GM04504 (cell line): ENCODE measurements at regions not wholly inside any gene's neighbourhood (a gene's known extent, or its start where the extent isn't known, plus 50 kb on each side); places are given as distances from the start of the nearest gene placed in this dataset.
"Not testable (repeated sequence)": the region's sequence is repeated elsewhere in the genome, so short reads cannot be mapped to it uniquely, and the experiment has no call there.

Experiments
- DNase-seq: peaks from one replicate; pipeline ENCODE4 v3.0.0-alpha.2; 2012; ENCODE audit warnings: low read depth

DNA sequence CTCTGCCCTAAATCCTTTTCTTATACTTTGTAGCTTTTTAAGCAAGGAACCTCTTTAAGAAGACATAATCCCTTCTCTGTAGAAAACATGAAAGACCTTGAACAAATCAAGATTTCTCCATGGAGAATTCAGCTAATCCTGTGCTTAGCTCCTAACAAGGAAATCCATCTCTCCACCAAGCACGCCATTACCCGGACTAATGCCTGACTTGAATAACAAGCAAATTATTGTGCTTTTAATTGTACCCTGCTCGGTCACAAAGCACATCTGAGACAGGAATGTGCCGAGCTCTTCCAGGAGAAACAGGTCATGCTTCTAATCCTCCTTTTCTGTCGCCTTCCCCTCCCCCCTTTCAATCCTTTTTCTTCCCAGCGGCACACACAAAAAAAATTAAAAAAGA is 141.3 kb downstream of the PSAT1 start:
- no peak for DNase-seq

DNA sequence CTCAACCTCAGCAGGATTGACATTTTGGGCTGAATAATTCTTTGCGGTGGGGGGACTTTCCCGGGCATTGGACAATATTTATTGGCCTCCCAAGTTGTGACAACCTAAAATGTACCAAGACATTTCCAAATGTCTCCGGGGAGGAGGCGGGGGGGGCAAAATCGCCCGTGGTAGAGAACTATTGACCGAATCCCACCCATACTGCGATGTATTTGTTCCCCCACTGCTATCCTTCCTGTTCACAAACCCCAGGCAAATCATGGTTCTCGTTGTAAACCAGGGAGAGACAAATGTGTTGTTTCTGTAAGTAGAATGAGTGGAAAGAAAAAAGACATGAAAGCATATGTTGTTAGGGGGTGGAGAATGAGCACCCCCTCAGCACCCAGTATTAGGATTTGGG is 141.9 kb downstream of the PSAT1 start:
- DNase-seq = no peak

DNA sequence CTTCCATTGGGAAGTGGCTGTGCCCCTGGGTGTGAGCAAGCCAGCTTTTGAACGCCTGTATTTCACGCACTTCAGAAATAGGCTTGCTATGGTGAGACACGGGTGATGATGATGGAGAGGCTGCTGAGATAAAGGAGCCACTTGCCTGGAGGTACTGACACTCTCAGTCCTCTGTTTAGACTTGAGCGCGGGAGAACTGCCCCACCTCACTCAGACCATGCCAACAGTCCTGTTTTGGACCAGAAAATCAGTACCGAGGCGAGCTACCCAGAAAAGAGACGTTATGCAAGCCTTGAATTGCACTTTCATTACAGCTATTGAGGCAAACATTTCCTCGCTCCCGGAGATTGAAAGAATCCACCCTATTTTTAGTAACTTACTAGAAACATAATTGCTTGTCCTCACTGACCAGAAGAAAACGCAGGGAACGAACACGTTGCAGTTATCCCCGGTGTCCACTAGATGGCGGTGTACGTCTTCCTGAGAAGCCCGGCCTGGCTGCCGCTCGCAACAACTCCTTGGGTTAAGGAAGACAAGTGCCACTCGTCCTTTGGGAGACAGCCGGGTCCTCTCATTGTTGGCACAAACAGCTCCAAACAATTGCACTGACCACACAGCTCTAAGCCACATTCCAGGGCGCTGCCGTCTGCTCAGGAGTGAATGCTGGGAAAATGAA is 142.4 kb downstream of the PSAT1 start:
- DNase-seq = peak; percentile 88

DNA sequence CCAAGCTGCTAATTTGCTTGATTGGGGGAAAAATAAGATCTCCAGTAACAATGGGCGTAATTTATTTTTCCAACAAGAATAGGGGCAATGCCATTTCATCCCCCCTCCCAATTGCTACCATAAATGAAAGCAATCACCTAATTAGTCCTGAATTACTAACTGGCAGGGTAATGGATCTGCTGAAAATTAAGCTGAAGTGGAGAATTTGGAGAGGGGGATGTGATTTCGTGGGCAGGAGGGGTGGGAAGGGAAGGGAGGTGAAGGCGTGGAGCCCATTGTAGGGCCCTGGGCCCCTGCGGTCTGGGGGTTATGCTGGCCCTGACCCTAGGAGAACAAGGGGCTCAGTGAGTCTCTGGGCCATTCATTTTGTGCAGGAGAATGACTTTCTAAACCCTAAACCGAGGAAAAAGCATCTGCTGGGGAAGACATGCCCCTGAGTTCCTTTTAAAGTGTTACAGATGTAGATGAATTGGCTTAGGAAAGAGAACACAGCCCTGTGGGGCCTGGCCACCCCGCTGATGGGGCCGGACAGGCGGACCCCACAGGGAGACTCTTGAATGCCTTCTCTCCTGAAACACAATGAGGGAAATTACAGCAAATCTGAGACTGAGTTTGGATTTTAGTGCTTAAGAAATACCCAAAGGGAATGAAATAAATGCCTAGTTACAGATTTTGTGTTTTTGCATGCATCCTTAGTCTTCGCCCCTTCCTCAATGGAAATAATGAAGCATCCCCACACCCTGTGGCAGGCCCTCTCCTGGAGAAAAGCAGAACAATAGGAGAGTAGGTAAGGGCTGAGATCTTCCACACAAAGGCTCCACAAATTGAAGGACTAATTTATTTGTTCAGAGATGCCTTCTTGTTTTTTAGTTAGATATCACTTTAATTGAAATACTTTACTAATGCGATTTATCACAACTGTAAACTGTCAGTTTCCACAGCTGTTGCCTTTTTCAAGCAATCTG is 143.2 kb downstream of the PSAT1 start:
- no peak for DNase-seq

DNA sequence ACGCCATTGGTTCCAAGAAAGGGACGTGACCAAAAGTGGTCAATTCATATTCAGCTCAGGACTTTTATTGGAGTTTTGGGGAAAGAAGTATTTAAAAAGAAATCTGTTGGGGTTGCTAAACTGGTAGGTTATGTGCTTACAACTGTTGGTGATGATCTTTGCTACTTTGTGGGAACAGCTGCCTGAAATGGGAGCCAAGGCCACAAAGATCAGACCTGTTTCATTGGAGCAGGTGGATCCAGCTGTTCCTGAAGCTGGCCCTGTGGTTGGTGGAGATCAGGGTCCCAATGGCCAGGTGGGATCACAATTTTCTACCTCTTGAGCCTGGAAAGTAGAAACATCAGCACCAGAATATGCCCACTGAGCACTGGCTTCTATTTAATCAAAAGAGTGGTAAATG is 144.5 kb downstream of the PSAT1 start:
- DNase-seq = no peak

DNA sequence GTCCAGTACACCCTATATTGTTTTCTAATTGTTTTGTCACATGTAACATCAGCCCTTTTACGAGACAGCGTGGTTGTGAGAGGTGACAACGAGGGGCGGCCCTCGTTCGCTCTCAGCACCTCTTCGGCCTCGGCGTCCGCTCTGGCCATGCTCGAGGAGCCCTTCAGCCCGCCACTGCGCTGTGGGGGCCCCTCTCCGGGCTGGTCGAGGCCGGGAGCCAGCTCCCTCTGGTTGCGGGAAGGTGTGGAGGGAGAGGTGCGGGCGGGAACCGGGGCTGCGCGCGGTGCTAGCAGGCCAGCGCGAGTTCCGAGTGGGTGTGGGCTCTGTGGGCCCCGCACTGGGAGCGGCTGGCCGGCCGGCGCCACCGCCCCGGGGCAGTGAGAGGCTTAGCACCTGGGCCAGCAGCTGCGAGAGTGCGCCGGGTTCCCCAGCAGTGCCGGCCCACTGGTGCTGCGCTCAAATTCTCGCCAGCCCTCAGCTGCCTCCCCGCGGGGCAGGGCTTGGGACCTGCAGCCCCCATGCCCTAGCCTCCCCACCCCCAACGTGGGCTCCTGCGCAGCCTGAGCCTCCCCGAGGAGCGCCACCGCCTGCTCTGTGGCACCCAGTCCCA is 145.0 kb downstream of the PSAT1 start:
- no peak for DNase-seq

DNA sequence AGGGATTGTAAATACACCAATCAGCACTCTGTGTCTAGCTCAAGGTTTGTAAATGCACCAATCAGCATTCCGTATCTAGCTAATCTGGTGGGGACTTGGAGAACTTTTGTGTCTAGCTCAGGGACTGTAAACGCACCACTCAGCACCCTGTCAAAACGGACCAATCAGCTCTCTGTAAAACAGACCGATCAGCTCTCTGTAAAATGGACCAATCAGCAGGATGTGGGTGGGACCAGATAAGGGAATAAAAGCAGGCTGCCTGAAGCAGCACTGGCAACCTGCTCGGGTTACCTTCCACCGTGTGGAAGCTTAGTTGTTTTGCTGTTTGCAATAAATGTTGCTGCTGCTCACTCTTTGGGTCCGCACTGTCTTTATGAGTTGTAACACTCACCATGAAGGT is 145.7 kb downstream of the PSAT1 start:
- DNase-seq = not testable (repeated sequence)

DNA sequence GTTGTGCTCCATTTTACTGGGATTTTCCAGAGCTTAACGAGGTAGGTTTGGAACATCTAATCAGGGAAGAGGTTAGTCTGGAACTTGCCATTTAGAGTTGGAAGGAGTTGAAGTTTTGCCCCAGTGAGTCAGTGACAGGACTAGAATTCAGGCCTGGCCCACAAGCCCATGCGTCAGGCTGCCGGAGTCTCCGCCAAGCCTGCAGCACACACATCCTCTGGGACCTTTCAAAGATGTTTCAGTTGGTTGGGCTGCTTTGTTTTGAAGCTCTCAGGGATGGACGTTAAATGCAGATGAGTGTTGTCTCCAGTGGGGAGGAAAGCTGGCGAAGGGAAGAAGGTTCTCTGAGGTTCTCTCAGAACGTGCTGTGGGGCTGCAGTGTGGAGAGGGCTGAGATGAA is 147.0 kb downstream of the PSAT1 start:
- DNase-seq = no peak

DNA sequence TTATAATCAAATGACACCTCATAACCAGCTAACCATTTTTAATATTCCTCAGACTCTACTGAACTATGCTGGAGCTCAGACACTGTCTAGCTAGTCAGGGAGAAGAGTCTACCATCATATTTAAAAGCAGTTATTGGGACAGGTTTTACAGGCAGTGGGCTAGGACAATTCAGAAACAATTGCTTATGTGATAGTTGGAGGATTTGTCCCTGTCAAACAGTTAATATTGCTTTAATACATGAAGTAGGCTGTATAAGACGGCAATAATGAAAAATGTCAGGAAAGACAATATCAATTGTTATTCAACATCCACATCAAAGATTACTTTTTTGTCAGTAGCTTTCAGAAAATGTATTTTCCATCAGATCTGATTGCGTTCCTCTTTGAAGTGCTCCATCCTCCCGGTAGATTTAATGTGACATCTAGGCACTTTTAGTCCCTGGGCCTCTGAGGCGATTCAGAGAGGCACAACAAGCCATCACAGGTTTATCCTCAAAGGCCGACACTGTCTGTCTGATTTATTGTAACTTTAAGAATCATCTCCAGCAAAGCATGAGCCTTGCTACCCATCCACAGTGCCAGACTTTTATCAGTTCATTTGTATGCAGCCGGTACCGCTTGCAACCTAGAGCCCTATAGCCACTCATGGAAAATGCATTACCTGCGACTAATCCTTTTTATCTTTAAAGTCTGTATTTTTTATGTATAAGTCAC is 152.2 kb downstream of the PSAT1 start:
- DNase-seq = no peak

DNA sequence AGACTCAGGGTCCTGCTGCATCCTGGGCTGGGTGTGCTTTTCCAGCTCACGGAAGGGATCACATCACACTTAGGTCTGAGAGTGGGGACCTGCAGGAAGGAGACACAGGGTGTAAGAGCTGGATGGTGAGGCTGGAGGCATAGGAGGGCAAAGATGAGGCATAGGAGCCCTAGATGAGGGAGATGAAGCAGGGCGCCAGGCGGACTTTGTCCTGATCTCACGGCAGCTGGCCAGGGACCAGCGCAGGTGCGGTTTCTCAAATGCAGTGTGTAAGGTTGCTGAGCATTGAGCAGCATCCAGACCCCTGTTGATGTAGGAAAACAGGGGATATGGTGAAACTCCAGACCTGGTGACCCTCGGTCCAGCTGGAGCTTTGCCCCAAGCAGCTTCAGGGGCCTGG is 156.5 kb downstream of the PSAT1 start:
- no peak for DNase-seq

DNA sequence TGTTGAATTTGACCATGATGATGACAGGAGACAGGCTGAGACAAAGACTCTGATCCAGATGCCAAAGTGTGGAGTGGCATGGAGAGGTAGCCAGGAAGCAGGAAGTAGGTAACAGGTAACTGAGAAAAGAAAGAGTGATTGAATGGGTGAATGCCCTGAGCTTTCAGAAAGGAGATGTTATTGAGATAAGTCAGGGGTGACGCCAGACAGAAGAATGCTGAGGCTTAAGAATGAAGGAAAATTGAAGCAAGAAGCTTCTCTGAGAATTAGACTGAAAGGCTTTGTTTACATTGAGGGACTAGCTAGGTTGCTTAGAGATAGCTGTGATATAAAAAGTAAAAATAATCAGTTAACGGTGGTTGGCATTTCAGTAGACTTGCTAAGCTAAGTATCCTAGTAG is 165.7 kb downstream of the PSAT1 start:
- no peak for DNase-seq

DNA sequence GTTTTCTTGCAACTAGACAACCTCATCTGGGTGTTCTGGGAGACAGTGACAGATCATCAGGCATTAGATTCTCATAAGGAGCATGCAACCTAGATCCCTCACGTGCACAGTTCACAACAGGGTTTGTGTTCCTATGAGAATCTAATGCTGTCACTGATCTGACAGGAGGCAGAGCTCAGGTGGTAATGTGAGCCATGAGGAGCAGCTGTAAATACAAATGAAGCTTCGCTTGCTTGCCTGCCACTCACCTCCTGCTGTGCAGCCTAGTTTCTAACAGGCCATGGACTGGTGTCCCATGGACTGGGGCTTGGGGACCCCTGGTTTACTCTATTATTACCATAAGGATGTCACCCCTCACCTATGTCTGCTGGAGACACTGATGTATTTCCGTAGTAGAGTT is 166.8 kb downstream of the PSAT1 start:
- DNase-seq = no peak

DNA sequence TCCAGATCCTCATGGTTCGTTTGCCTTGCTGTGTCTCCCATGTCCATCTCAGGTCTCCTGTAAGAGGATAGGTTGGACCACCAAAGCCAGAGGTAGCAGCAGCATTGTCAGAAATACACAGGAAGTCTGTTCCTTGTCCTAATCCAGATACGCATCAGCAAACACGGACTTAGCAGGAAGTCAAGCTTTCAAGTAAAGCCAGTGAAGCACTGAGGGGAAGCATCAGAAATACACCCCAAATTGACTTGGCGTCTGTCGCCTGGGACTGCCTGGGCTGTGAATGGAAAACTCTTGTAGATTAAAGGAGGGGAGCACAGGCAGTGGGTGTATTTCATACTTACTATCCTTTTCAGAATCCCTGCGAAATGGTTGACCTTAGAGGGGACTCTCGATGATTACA is 171.3 kb downstream of the PSAT1 start:
- no peak for DNase-seq

DNA sequence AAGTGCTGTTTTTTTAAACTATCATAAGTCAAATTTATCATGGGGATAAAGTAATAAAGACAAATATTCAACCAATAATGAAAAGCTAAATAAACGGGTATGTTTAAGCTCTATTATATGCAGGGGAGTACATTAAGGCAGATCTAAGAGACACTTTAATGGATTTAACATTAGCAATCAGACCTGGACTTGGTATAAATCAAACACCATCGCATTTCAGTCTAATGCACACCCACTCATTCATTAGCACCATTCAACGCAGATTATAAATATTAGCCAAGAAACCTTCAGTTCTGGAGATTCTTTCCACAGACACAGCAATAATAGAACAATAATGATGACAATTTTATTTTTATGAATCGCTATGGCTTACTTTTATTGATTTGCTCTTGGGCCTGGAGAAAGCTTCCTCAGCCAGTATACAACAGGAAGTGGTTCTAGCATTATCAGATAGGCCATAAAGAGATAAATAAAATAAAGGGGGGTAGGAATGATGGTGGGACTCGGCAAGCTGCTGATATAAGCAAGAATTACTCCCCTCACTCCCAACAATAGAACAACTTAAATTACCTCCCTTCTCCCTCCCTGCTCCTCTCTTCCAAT is 172.2 kb downstream of the PSAT1 start:
- no peak for DNase-seq

DNA sequence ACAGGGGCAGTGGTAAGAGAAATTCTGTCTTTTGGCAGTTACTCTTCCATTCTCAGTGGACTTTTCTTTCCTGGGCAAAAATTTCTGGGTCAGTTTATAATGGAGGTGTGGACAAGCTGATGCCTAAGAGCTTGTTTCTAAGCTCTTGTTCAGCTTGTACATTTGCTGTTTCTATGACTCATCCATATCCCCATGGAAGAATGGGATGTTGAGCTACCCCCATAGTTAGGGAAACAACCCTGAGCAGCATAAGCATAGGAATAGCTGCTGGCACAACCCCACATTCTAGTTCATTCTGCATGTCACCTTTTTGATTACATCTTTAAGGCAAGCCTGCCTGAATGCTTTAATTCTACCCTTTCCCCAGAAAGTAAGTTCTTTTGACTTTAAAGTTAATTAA is 173.3 kb downstream of the PSAT1 start:
- DNase-seq = no peak

DNA sequence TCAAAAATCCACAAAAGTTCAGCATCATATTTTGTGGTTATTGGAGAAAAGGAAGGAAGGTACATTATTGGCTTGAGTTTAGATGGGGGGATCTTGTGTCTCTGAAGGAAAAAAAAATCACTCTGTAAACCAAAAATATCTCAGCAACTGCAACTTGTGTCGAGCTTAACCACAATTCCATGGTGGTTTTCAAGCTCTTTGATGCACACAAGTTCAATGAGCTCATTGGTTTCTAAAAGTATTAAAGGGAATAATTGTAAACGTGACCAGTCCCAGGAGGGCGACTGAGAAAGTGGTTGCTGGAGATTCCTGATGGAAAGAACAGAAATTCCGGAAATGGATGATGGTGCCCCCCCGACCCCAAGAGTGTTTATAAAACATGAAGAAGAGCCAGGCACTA is 173.8 kb downstream of the PSAT1 start:
- no peak for DNase-seq

DNA sequence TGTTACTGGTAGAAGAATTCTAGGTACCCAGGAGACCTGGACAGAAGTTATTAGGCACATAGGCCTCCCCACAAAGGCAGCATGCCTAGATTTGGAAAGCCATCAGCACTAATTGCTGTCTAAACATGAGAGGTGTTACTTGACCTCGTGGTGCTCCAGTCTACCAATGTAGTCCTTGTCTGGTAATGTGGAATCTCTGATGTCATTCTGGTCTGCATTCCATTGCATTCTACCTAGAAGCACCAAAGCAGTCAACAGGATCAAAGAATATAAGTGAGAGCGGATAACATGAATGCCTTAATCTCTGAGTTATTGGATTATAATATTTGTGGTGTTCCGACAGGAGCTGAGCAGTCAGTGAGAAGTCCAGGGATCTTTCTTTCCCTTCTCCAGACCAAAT is 175.2 kb downstream of the PSAT1 start:
- no peak for DNase-seq

DNA sequence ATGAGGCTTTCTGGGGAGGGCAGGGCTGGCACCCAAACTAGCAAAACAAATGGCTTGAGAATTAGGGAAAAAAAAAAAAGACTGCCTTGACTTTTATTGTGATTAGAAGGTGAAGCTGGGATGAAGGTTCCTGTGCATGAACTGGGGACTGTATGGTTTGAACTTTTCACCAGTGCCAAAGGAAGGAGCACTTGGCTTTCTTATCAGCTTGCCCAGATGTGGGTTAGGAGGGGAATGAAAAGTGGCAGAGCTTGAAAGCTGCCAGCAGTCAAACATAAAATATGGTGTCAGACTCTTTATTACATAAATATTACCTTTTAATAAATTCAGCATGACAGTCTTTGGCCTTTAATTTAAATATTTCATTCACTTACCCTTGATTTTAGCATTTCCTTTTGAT is 182.5 kb downstream of the PSAT1 start:
- no peak for DNase-seq

DNA sequence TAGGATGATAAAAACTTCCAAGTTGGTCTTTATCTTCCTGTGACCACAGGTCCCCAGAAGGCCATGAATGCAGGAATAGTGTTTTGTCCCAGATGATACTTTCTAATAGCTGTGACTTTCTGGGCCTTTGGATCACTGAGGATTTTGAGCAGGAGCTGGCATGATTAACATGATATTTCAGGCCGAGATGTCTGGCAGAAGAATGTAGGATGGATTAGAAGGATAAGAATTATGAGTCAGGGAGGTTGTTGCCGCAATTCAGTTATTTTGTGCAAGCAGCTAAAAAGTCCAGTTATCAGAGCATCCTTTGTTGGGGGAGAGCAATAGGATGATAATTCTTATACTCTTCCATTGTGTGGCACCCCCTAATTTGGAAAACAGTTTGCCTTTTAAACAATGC is 189.7 kb downstream of the PSAT1 start:
- no peak for DNase-seq

DNA sequence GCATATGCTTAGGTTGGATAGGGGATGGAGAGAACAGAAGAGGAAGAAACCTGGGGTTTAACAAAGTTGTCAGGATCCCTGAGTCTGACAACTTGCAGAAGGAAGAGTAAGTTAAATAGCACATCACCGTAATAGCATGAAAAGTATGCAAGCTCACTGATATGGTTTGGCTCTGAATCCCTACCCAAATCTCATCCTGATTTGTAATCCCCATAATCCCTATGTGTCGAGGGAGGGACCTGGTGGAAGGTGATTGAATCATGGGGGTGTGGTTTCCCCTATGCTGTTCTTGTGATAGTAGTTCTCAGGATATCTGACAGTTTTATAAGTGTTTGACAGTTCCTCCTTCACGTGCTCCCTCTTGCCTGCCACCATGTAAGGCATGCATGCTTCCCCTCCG is 193.3 kb downstream of the PSAT1 start:
- no peak for DNase-seq

DNA sequence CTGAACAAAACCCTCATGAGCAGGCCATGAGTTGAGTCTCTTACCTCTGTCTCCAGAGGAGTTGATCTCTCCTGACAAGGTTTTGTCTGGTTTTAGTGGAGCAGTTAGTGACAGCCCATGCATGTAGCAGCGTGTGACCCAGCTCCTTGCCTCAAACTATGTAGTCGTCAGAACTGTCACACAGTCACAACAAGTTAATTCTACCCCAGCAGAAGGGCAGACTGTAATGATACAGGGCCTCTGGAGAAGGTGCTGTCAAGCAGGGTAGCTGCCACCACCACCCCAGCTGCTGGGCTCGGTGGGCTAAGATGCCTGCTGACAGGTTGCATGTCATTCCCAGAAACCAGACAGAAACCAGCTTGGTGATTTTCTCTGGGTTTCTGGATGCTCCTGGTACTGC is 194.5 kb downstream of the PSAT1 start:
- no peak for DNase-seq

DNA sequence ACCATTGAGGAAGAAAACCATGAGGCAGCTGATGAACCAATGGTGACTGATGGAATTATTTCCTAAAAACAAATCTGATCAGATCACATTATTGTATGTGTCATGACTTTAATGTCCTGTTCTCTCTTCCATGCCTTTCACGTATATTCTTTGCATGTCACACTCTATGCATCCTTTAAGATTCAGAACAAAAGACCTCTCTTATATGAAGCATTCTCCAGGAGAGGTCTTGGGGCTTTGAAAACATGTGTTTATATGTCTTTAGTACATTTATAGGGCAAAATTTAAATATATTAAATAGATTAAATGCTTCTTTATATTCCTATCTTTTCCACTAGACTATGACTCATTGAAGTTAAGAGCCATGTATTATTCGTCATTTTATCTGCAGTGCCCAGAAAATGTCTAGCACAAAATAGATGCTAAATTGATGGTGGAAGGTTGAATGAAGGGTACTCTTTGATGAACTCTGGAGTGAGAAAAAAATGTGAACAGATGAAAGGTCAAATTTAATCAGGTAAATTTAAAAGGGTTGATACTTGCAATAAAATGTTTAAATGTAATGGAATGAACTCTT is 196.3 kb downstream of the PSAT1 start:
- DNase-seq = no peak
